Head of caudate nucleus (tissue), 42 donors: ENCODE measurements at regions not wholly inside any gene's neighbourhood (a gene's known extent, or its start where the extent isn't known, plus 50 kb on each side); places are given as distances from the start of the nearest gene placed in this dataset.
"Not testable (repeated sequence)": the region's sequence is repeated elsewhere in the genome, so short reads cannot be mapped to it uniquely, and the experiment has no call there.

Experiments
- DNase-seq, 42 donors: peaks; one replicate each; pipeline versions ENCODE4 v3.0.0 to v3.0.0-alpha.2; 2020 to 2021; ENCODE audit warnings: mixed read lengths in 7 of 42
- intact Hi-C: fragments of 100-400 bp; cut with DNase I; formaldehyde crosslinking; loops from one replicate; pipeline ENCODE4 v1.15.0; 2022

DNA sequence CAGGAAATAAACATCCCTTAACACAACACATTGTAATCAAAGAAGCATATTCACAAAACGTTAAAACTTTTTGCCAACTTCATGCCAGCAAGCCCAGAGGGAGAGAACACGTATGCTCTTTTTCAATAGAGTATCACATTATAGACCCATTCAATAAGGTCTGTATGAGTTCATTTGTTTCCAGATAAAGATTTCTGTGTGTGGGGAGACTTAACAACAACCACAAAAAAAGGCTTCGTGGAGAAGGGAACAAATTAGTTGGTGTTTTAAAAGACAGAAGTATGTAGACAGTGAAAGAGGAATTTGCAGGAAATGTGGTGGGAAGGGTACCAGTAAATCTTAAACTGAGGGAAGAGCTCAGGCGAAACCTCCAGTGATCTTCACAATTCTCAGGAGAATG lies 103.4 kb downstream of the SPDYE17 start:
- intact Hi-C loops, DNase-seq: not testable (repeated sequence)

DNA sequence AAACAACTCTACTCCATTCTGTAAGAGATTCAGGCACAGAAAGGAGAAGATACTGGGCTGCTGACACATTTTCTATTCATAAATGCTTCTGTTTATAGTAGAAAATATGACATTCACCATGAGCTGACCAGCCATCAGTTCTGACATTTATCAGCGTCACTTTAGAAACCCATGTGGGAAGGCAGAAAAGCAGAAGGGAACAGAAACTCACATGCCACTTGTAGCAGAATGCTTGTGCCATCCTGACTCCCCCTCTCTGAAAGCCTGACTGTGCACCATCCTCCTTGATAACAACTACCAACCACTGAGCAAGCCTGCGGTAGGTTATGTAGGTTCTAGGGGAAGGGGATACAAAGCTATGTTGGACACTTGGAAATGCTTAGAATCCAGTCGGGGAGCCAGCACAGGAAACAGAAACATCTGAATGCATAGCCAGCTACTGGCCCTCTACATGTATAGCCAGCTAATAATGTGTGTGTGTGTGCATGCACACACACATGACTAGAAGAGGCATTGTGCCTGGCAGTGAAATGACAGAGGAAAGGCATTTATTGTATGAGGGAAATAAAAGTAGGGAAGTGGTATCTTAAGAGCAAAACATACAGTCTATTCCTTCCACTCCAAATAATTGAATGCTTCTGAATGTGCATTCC lies 104.3 kb downstream of the SPDYE17 start:
- intact Hi-C loops, DNase-seq: not testable (repeated sequence)

DNA sequence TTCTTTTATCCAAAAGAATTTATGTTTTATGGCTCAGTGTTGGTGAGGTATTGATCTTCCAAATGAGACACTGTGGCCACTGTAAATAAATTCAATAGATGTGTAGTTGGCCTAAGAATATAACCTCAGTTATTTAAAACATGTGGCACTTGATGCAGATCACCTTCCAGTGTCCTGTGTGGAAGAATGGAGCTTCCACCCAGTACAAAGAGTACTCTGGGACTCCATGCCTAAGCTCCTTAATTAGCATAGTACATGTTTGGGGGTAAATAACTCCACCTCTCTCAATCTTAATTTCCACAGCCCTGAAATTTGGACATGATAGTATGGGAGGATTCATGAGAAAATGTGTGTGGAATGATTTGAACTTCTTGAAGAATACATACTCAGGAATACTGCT lies 105.7 kb downstream of the SPDYE17 start:
- DNase-seq, intact Hi-C loops: not testable (repeated sequence)

DNA sequence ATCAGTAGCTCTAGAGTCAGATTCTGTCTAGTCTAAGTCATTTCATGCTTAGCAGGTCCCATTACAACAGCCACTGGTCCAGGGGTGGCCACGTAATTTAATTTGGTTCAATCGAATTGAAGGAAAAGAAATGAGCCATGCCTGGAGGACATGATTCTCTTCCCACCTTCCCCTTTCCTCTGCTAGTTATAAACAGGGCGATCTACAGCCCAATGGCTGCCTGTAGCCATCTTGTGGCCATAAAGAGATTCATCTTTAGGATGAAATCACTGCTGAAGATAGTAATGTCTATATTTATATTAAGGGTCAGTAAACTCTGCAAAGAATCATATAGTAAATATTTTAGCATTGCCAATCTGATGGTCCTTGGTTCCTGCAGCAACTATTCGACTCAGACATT lies 107.4 kb downstream of the SPDYE17 start:
- intact Hi-C loops = not testable (repeated sequence)

DNA sequence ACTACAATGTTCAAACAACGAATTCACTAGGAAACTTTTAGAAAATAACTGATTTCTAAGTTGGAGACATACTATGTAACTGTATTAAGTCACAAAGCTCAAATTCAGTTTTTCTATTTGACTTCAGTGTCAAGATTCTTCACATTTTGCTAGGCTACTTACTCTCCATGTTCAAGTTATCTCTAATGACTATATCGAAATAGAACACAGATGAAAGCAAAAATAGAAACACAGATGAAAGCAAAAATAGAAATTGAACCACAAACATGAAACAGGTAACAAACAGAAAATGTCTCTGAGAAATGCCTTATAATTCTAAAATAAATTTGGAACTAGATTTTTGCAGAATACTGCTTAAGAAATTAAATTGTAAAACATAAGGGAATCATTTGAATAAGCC lies 113.5 kb downstream of the SPDYE17 start:
- DNase-seq, intact Hi-C loops: not testable (repeated sequence)

More for the DNA sequence above, 107.4 kb downstream of the SPDYE17 start:
- DNase-seq = peak in 10 of 42 donors; percentile 5 to 51 (median 20)

DNA sequence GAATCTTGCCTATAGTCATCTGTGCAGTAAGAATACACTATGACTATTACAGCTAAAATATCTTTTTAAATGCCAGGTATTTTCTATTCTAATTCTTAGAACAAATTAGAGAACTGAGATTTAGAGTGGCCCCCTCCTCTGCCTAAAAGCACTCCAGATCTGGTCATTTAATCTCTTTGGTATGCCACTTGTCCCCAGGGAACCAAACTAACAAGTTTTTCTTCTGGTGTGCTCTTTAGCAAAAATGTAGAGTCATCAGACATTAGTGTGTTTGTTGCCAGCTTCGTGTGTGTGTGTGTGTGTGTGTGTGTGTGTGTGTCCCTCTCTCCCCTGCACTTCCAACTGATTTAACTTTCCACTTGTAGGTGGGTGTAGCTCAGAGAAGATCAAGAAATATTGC lies 117.8 kb downstream of the SPDYE17 start:
- intact Hi-C loops = not testable (repeated sequence)

DNA sequence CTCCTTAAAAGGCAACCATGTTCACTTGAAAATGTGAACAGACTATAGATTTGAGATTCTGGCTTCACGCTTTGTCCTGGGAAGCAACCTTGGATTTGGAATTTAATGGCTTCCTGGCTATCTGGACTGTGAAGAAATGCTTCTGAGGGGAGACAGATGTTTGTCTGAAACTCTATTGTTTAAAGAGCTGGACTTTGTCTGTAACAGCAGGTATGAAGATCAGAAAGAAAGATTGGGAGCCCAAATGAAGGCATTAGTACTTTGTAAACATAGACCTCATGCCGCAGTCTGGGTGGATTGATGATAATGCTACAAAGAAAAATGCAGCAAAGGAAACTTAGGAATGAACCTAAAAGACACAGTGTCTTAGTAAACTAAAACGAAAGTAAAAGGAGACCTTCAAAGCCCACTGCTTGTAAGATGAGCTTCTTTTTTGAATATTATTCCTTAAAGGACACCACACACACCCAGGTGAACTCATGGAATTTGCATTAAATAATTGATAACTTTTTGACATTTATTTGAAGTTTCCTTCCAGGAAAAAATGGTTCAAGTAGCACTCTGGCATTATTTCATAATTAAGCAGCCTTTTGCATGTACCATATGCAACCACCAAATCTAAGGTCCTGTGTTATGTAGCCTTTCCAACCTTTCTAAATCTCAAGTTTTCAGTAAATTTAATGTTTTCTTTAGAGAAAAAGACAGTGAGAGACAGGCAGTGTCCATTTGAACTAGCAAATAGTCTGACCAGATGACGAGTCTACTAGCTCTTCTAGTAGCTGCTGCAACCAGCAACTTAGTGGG lies 119.9 kb downstream of the SPDYE17 start:
- intact Hi-C loops, DNase-seq: not testable (repeated sequence)

More for the DNA sequence above, 117.8 kb downstream of the SPDYE17 start:
- DNase-seq = not testable (repeated sequence)

DNA sequence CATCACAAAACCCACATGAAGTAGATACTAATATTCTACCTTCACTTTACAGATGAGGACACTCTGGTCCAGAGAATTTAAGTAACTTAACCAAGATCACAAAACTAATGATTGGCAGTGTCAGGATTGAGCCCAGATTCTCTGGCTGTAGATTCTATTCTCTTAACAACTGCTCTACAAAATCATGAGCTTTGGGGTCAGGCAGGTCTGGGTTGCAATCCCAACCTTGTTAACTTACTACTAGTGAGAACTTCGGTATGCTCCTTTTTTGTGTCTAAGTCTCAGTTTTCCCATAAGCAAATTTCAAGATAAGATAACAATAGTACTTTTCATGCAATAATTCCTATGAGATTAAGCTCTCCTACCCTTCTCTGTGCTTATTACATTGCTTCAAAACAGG lies 127.5 kb downstream of the SPDYE17 start:
- intact Hi-C loops = not testable (repeated sequence)

DNA sequence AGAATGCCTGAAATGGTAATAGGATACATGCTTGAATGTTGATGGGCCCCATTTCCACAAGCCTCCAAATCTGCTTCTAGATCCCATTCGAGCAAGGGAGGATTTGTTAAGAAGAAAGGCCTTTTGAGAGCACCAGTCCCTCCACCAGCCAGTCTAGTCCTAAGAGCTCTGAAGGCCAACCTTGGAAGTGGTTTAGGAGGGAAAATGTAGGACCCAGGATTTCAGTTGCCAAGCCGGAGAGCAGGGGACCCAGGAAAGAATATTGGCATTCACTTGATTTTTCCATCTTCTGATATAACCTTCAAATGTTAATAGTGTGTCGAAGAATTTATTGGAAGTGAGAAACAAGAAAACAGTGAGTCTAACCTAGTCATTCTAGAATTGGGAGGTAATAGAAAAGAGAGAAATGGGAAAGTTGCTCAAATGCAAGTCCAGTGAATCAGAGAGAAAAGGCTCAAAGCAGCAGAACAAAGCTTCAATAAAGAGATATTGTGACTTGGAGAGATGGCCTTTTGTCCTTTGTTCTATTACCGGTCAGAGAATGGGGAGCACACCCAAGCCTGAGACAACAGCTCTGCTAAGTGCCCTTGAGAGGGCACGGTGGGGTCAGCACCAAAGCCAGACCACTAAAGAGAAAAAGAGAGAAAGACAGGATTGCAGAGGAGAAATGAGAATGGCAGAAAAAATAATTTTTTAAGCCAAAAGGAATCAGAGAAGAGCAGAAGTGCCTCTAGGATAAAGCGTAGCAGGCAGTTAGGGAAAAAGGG lies 130.0 kb downstream of the SPDYE17 start:
- intact Hi-C loops = not testable (repeated sequence)

More for the DNA sequence above, 127.5 kb downstream of the SPDYE17 start:
- not testable (repeated sequence) for DNase-seq

DNA sequence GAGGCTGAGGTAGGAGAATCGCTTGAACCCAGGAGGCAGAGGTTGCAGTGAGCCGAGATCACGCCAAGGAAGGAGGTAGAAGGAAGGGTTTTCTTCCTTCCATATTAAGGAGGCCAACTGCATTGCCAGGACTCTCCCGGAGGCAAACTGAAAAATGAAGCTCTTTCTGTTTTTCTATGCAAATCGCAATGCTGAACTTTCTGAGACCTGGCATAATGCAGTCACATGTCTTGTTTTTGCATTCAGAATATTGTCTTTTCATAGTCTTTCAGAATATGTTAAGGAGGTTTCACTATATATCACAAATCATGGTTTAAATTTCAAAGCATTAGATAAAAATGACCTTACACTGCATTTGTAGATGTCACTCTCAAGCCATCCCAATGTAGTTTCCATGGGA lies 133.4 kb downstream of the SPDYE17 start:
- intact Hi-C loops, DNase-seq: not testable (repeated sequence)

More for the DNA sequence above, 130.0 kb downstream of the SPDYE17 start:
- DNase-seq = peak in 36 of 42 donors; percentile 3 to 68 (median 29)

DNA sequence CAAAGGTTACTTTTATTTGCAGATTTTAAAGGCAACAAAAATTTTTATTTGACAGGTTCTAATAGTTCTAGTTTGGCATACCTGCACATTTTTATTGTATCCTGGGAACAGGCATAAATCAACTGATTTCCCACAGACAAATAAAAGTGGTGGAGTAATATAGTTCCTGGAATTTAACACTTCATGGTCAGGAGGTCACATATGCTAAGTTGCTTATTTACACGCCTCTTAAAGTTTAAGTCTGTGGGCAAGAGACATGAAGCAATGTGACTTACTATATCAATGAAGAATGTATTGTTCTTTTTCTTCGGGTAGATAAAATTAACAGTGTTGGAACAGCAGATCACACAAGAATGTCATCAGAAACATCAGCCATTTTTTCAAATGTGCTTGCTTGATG lies 135.2 kb downstream of the SPDYE17 start:
- intact Hi-C loops, DNase-seq: not testable (repeated sequence)

DNA sequence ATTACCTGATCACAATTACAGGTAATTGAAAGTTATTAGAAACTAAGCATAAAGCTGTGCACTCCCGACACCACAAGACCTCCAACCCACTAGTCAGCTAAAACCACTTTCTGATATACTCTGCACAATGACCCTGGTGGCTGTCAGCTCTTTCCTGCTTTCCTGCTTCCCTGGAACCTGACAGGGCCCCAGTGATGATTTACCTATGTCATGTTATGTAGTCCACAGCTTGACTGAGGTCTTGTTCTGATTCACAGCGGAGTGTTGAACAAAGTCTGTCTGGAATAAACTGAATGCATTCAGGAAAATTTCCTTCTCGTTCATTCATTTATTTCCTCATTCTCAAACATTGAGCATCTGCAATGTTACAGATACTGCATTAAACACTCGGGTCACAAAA lies 136.5 kb downstream of the SPDYE17 start:
- DNase-seq, intact Hi-C loops: not testable (repeated sequence)

DNA sequence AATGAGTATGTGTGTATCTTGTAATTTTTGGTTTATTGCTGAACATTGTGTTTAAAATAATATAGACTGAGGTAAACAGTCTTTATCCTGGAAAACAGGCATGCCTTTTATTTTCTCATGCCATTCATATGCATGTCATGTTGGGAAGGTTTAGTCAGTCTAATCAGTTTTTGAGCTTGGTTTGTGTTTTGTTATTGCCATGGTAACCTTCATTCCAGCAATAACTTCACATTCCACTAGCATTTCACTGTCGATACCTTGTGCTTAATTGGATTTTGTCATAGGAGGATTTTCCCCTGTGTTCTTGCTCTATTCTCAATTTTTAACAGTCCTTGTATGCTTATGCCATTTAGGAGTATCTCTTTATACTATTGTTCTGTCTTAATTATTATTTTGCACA lies 140.4 kb downstream of the SPDYE17 start:
- intact Hi-C loops, DNase-seq: not testable (repeated sequence)

DNA sequence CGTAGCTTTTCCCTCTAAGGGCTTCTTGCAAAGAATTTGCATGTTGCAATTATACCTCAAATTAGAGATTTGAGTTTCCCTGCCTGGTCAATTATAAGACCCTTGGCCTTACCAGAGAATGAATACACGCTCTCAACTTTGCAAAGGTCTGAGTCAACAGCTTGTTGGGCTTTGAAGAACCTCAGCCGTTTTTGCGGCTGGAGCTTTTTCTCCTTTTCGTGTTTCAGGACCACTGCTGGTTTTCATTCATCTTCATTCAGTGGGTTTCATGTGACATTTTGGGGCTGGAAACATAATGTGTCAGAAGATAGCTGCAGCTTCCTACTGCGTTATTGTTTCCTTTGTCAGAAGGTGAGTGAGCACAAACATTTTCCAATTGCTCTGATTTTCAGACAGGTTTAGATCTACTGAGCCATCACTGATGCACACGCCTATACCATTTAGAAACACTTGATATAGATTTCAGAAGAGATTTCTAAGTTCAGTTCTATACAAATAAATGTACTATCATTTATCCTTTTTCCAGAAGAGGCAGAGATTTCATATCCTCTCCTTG lies 152.3 kb downstream of the SPDYE17 start:
- intact Hi-C loops, DNase-seq: not testable (repeated sequence)

DNA sequence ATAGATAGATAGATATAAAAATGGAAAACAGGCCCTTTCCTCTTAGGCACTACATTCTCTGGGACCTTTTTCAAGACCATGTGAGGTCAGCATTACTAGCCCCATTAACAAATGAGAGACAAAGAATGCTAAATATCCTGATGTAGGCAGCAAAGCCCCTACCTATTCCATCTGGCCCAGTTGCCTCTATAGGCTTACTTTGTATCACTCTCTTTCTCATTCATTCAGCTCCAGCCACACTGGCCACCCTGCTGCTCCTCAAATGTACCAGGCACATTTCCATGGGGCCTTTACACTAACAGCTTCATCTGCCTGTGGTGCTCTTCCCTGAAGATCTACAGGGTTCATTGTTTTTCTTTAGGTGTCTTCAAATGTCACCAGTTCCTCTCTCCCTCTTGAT lies 156.4 kb downstream of the SPDYE17 start:
- DNase-seq, intact Hi-C loops: not testable (repeated sequence)

DNA sequence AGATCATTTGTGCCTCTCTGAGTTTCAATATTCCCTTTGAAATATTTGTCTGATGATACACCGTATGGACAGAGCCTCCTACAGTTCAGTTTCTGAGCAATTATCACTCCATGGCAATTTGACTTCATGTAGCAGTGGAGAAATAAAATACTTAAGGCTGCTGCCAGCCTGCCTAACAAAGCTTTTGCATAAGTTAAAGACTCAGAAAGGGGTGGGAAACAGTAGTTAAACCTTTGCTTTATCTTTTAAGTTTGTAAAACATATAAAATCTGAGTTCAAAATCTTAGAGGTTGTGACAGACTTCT lies 161.7 kb downstream of the SPDYE17 start:
- peak in 1 of 42 donors; percentile 1 for DNase-seq
- intact Hi-C loops = not testable (repeated sequence)

DNA sequence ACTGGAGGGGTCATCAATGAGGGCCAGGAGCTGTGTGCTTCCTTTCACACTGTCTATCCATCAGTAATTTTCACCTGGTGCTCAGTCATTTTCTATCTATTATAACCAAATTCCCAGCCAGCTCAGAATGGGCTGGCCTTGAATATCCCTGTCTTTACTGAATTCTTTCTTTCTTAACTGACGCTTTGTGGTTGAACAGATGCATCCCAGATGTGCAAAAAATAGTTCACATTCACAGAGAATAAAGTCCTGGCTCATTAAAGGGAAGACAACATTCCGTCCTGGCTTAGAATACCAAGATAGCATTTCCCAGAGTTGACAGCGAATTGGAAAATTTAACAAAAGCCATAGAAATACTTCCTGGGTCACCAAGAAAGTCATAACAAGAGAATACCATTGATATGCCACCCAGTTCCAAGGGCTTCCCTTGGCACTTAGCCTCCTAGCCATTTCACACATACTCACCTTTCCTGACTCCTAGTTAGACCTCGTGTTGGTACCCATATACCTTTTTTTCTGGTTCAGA lies 164.7 kb downstream of the SPDYE17 start:
- intact Hi-C loops, DNase-seq: not testable (repeated sequence)

DNA sequence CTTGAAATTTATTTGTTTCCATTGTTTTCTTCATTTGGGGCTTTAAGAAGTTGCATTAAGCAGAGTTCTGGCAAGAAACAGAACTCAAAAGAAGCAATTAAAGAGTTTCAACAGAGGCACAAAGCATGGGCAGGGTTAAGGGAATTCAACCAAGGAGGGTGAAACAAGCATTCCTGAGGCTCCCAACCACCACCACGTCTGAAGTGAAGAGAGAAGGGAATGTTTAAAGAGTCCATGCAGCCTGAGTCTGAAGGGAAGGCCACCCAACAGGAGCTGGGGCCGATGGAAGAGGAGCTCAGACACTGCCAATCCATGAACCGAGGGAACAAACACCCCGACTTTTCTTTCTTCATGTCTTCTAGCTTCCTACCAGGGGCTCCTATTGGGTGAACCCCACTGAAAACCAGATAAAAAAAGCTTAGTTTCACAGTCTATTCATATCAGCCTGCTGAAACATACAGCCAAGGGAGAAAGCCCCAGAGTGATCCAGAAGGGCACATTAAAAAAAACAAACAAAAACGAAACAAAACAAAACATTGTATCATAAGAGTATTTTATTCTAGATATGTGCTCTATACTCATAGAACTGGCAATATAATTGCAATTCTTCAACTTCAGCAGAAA lies 168.9 kb downstream of the SPDYE17 start:
- intact Hi-C loops, DNase-seq: not testable (repeated sequence)

DNA sequence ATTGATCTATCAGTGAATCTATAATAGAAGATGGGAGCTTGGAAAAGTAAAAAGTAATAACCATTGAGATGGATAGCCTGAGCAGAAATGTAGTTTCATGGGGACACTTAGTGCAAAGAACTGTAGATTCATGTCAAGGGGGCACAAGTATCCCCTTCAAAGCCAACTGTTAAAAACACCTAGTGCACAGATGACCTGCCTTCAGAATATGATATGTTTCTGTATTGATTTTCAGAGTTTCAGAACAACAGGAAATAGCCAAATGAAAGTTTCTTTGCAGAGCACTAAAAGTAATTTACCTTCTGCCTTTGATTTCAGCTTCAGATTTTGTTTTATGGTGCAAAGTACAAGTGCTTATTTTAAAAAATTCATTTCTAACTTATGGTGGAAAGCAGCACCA lies 169.9 kb downstream of the SPDYE17 start:
- intact Hi-C loops, DNase-seq: not testable (repeated sequence)
